TTC549 (cell line): ENCODE measurements at regions not wholly inside any gene's neighbourhood (a gene's known extent, or its start where the extent isn't known, plus 50 kb on each side); places are given as distances from the start of the nearest gene placed in this dataset.

ENCODE experiments used
- FAIRE-seq: peaks from 2 replicates; lab custom pipeline; 2012; peaks lifted over from hg19 to GRCh38; lab: Jason Lieb, UNC

DNA sequence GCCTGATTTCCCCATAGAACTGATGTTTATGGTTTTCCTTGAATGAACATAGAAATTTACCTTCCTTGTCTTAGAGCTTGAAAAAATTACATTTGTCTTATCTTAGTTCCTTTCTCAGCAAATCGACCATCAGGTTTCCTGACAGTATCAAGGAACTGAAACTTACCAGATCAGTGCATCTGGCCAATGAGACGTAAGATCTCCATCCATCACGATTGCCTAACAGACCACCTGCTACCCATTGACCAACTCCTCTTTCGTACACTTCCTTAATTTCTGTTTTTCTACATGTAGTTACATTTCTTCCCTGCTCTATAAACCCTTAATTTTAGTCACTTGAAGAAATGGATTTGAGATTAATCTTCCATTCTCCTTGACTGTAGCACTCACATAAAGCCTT lies 57.4 kb upstream of the TMPRSS15 start:
- FAIRE-seq, result no peak

DNA sequence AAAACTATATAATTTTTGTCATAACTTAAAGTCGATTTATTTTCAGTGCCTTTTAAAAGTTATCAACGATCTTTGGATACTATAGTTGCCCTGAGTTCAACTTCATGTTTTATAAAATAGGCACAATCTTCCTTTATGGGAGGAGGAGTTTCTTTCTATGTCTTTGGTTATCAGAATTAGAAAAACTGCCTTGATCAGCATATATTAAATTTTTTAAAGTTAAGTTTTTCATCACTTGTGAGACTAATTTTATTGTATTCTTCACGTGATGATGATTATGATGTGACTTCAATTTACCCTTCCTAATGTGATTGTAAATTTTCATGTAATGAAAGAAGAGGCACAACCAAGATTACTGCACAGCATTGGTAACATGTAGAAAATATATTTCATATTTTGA lies 58.2 kb upstream of the TMPRSS15 start:
- FAIRE-seq, result no peak

GRCh38 chr21:18467715-18468114 lies 64.1 kb upstream of the TMPRSS15 start:
- no peak for FAIRE-seq

- FAIRE-seq, result no peak
Observed at GRCh38 chr21:18468790-18469189, 65.2 kb upstream of the TMPRSS15 start.

DNA sequence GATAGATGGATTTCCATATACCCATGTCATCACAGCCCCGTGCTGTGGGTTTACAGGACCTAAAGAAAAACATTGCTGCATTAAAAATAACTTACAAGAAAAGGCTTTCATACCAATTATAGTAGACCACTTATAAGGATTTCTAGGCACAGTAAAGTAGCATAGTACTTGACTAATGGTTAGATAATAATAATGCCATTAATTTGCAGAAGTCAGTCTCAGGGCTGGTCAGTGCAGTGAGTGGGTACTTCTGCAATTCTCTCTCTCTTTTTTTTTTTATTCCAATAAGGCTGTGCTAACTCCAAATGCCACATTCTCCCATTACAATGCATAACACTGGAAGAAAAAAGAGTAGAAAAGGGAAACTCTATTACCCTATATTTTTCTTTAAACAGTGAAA lies 73.1 kb upstream of the TMPRSS15 start:
- FAIRE-seq, result no peak

GRCh38 chr21:18477043-18477442 lies 73.5 kb upstream of the TMPRSS15 start:
- FAIRE-seq, result no peak

DNA sequence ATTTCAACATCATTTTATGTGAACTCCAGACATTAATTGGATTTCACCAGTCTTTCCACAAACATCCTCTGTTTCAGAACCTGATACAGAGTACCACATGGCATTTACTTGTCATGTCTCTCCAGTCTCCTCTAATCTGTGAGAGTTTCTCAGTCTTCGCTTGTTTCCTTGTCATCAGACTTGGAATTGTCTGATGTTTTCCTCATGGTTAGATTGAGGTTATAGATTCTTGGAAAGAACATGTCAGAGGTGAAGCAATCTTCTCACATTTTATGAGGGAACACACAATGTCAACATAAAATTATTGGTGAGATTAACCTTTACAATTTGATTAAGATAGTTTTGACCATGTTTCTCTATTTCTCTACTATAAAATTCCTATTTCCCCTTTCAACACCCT lies 74.9 kb upstream of the TMPRSS15 start:
- no peak for FAIRE-seq

- FAIRE-seq, result no peak
Observed at GRCh38 chr21:18488252-18488651, 84.7 kb upstream of the TMPRSS15 start.

DNA sequence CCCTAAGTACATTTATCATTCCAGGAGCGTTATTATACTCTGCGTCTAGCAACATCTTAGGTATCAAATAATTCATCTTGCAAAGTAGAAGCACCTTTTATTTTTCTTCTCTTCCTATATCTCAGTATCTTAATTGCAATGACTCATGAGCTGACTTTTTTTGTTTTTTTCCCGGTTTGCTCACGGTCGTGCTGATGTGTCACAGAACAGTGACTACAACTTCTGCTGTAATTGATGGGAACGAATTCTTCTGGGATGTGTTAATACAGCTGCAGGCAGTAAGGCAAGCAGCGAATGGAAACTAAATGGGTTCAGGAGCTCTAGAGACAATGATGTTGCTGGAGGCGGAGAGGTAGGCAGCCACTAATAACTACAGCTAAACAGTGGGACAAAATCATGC lies 89.8 kb upstream of the TMPRSS15 start:
- no peak for FAIRE-seq

DNA sequence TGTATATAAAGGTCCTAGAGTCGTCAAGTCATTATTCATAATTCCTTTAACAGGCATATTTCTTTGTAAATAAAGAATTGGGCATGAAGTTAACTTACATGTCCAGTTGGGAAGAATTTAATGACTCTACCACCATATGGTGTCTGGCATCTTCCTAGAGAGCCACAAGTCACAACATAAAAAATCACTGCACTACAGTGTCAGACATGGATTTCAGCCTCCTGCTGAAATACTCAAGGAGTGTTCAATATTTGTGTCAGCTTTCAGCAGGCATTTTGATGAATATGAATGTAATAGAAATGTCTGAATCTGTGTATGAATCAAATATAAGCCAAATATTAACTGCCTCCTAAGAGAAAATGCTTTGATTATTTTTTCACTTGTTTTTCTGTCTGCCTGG lies 91.9 kb upstream of the TMPRSS15 start:
- FAIRE-seq, result no peak

- FAIRE-seq, result no peak
Observed at GRCh38 chr21:18498431-18498830, 94.8 kb upstream of the TMPRSS15 start.

DNA sequence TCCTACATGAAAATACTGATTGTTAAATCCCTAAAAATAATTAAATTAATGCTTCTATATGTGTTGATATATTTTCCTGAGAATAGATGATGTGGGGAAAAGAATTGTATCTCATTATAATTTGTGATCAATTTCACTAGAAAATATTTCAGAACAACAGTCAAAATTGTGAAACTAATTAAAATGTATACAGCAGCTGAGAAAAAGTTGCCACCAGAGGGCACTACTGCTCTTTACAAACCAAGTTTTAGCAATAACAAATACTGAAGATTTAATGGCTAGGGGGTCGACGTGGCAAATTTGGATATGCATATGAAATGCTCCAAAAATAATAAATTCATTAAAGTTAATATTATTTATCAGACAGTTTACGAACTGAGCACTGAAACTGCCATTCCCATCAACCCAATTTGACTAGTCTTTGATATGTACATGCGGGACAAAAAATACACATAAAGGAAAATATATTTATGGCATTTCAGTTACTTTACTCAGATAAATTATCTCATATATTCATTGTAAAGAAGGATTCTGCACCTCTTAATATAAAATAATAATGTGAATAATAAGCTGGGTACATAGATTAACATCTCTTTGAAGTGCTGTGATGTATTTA lies 96.3 kb upstream of the TMPRSS15 start:
- peak; percentile 75 for FAIRE-seq

- FAIRE-seq, result no peak
Observed at GRCh38 chr21:18518054-18518481, 114.5 kb upstream of the TMPRSS15 start.

GRCh38 chr21:18521204-18521603 lies 117.6 kb upstream of the TMPRSS15 start:
- FAIRE-seq, result no peak

GRCh38 chr21:18522181-18522972 lies 118.8 kb upstream of the TMPRSS15 start:
- no peak for FAIRE-seq

- FAIRE-seq, result no peak
Observed at GRCh38 chr21:18524097-18524880, 120.7 kb upstream of the TMPRSS15 start.

DNA sequence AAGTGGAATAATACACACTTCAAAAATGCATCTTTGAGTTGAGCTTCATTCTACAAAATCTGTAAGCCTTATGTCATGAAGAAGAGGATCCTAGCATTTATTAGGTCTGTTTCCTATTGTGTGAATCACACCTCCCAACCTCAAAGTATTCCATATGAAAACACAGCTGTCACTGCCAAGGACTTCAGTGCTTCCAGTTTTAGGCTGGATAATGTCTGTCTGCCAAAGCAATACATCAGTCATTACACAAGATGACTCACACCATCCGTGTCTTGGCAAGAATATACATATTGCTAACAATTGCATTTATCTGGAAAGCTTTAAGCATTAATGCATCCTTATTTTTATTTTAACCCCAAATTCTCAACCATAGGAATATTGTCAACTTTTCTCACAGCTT lies 125.7 kb upstream of the TMPRSS15 start:
- FAIRE-seq, result no peak

GRCh38 chr21:18542081-18542480 lies 138.5 kb upstream of the TMPRSS15 start:
- no peak for FAIRE-seq

GRCh38 chr21:18545908-18546307 lies 142.3 kb upstream of the TMPRSS15 start:
- FAIRE-seq, result no peak

- no peak for FAIRE-seq
Observed at GRCh38 chr21:18547347-18547746, 143.8 kb upstream of the TMPRSS15 start.

GRCh38 chr21:18548249-18548648 lies 144.7 kb upstream of the TMPRSS15 start:
- peak; percentile 61 for FAIRE-seq

DNA sequence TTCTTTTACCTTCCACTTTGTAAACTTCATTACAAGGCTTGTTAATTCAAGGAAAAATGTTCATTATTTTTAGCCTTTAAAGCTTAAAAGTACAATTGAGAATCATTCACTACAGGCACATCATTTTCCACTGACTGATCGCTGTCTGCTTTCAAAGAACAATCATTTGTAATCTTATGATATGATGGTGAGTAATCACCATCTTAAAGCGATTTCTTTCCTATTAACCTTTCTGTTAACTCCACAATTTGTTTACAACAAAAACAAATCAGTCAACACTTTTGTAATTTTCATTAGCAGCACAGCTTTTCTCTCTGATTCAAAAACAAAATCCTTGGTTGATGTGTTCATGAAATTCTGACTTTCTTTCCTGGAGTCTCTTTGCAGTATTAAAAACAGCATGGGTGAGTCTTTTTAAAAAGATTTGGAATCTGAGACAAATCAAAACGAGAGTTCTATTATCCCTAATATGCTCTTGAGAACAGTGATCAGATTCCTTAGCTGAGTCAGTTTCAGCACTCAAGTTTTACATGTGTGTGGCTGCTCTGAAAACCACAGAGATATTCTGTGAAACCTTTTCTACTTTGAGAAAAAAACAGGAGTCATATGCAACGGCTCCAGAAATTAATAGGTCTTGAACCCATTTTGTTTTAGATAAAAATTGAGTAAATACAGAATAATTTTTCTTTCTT lies 145.8 kb upstream of the TMPRSS15 start:
- FAIRE-seq, result no peak

DNA sequence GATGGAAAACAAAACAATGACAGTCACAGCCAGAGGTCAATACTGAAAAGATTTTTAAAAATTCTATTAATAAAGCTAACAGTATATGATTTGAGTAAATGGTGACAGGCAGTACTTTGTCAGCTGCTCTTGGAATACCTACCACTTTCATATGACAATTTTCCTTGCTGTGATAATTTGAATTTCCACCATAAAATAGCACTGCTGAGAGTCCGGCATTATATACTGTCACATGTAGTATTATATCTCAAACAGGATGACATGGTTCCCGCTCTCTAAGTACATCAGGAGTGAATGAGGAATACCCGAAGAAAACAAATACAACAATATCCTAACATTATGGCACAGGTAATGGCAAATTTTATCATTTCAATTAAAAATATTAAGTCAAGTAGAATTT lies 146.8 kb upstream of the TMPRSS15 start:
- FAIRE-seq, result no peak
